Activated T-cell treated with anti-CD3 and anti-CD28 coated beads, Interleukin-2, amount 50 U/mL, for 4 hours (primary cell): ENCODE measurements at regions not wholly inside any gene's neighbourhood (a gene's known extent, or its start where the extent isn't known, plus 50 kb on each side); places are given as distances from the start of the nearest gene placed in this dataset.

Experiments
- ATAC-seq, 2 donors: fragments of 200-7000 bp; cut with Tn5 transposase; one replicate each; pipeline ENCODE4 v1.10.0; 2021
- DNase-seq: peaks from one replicate; pipeline ENCODE4 v3.0.0-alpha.2; 2020
- H3K27me3 Mint-ChIP-seq: one replicate; pipeline ENCODE4 v1.8.0; 2021; ENCODE audit warnings: low read depth, mixed read lengths
- H3K36me3 Mint-ChIP-seq: one replicate; pipeline ENCODE4 v1.8.0; 2022; ENCODE audit warnings: mixed read lengths; ENCODE audit not compliant: insufficient read depth
- H3K4me1 Mint-ChIP-seq: one replicate; pipeline ENCODE4 v1.8.0; 2021; ENCODE audit warnings: low read depth, mixed read lengths
- H3K4me3 Mint-ChIP-seq: one replicate; pipeline ENCODE4 v1.8.0; 2021; ENCODE audit warnings: mild to moderate bottlenecking, moderate library complexity, mixed read lengths
- H3K9me3 Mint-ChIP-seq: one replicate; pipeline ENCODE4 v1.8.0; 2021; ENCODE audit warnings: mixed read lengths

- H3K27me3 Mint-ChIP-seq: no peaks in the 10 kb centered on the region
- no peaks in the 10 kb centered on the region for H3K36me3 Mint-ChIP-seq
- no peak for DNase-seq
- H3K4me1 Mint-ChIP-seq: no peaks in the 10 kb centered on the region
- no peak overlapping the region for H3K4me3 Mint-ChIP-seq
- peaks cover 3% of the 10 kb centered on the region for H3K9me3 Mint-ChIP-seq
- no peak for ATAC-seq
Observed at GRCh38 chr5:19042106-19042505, 945.9 kb downstream of the CDH18 start.

GRCh38 chr5:19044311-19044710 lies 943.7 kb downstream of the CDH18 start:
- no peaks in the 10 kb centered on the region for H3K4me1 Mint-ChIP-seq

GRCh38 chr5:19044931-19045695 lies 942.9 kb downstream of the CDH18 start:
- Mint-ChIP-seq H3K4me1 (no peaks in the 10 kb centered on the region), H3K4me3 (no peak overlapping the region), H3K9me3 (peaks cover 8% of the 10 kb centered on the region), H3K36me3 (no peaks in the 10 kb centered on the region), H3K27me3 (no peaks in the 10 kb centered on the region)
- ATAC-seq: no peak
- no peak for DNase-seq

More at GRCh38 chr5:19044311-19044710, 943.7 kb downstream of the CDH18 start:
- Mint-ChIP-seq H3K4me3 (no peak overlapping the region), H3K36me3 (no peaks in the 10 kb centered on the region), H3K27me3 (no peaks in the 10 kb centered on the region), H3K9me3 (peaks cover 8% of the 10 kb centered on the region)
- DNase-seq: no peak
- ATAC-seq: no peak

- DNase-seq (no peak), ATAC-seq (no peak)
- Mint-ChIP-seq H3K4me3 (no peak overlapping the region), H3K27me3 (no peaks in the 10 kb centered on the region), H3K4me1 (no peaks in the 10 kb centered on the region), H3K36me3 (no peaks in the 10 kb centered on the region), H3K9me3 (peaks cover 8% of the 10 kb centered on the region)
Observed at GRCh38 chr5:19047277-19047676, 940.7 kb downstream of the CDH18 start.

- Mint-ChIP-seq H3K4me1 (no peaks in the 10 kb centered on the region), H3K4me3 (no peak overlapping the region)
Observed at GRCh38 chr5:19048726-19049125, 939.3 kb downstream of the CDH18 start.

GRCh38 chr5:19058216-19058615 lies 929.8 kb downstream of the CDH18 start:
- no peaks in the 10 kb centered on the region for H3K36me3 Mint-ChIP-seq
- no peak for DNase-seq
- no peaks in the 10 kb centered on the region for H3K27me3 Mint-ChIP-seq
- ATAC-seq: no peak
- no peak overlapping the region for H3K4me3 Mint-ChIP-seq
- no peaks in the 10 kb centered on the region for H3K4me1 Mint-ChIP-seq
- H3K9me3 Mint-ChIP-seq: peaks cover 13% of the 10 kb centered on the region

More at GRCh38 chr5:19048726-19049125, 939.3 kb downstream of the CDH18 start:
- no peaks in the 10 kb centered on the region for H3K27me3 Mint-ChIP-seq
- no peak for DNase-seq
- no peaks in the 10 kb centered on the region for H3K36me3 Mint-ChIP-seq
- H3K9me3 Mint-ChIP-seq: peaks cover 8% of the 10 kb centered on the region
- no peak for ATAC-seq

GRCh38 chr5:19064094-19064493 lies 923.9 kb downstream of the CDH18 start:
- no peak for ATAC-seq

GRCh38 chr5:19067741-19068140 lies 920.3 kb downstream of the CDH18 start:
- Mint-ChIP-seq H3K27me3 (no peaks in the 10 kb centered on the region), H3K4me3 (no peak overlapping the region), H3K4me1 (no peaks in the 10 kb centered on the region), H3K9me3 (no peaks in the 10 kb centered on the region), H3K36me3 (no peaks in the 10 kb centered on the region)
- no peak for ATAC-seq
- no peak for DNase-seq

More at GRCh38 chr5:19064094-19064493, 923.9 kb downstream of the CDH18 start:
- no peak for DNase-seq
- no peaks in the 10 kb centered on the region for H3K4me1 Mint-ChIP-seq
- no peaks in the 10 kb centered on the region for H3K27me3 Mint-ChIP-seq
- no peaks in the 10 kb centered on the region for H3K36me3 Mint-ChIP-seq
- H3K9me3 Mint-ChIP-seq: peaks cover 7% of the 10 kb centered on the region
- H3K4me3 Mint-ChIP-seq: no peak overlapping the region

GRCh38 chr5:19098434-19098833 lies 889.6 kb downstream of the CDH18 start:
- Mint-ChIP-seq H3K36me3 (no peaks in the 10 kb centered on the region), H3K4me3 (no peak overlapping the region), H3K27me3 (no peaks in the 10 kb centered on the region), H3K9me3 (peaks cover 18% of the 10 kb centered on the region), H3K4me1 (no peaks in the 10 kb centered on the region)
- no peak for DNase-seq
- ATAC-seq: no peak

GRCh38 chr5:19099195-19099594 lies 888.8 kb downstream of the CDH18 start:
- Mint-ChIP-seq H3K27me3 (no peaks in the 10 kb centered on the region), H3K9me3 (peaks cover 12% of the 10 kb centered on the region), H3K4me1 (no peaks in the 10 kb centered on the region), H3K4me3 (no peak overlapping the region), H3K36me3 (no peaks in the 10 kb centered on the region)
- DNase-seq: no peak
- no peak for ATAC-seq

- no peaks in the 10 kb centered on the region for H3K27me3 Mint-ChIP-seq
- DNase-seq (no peak), ATAC-seq (no peak)
- H3K4me3 Mint-ChIP-seq: no peak overlapping the region
- no peaks in the 10 kb centered on the region for H3K36me3 Mint-ChIP-seq
- peaks cover 22% of the 10 kb centered on the region for H3K9me3 Mint-ChIP-seq
- no peaks in the 10 kb centered on the region for H3K4me1 Mint-ChIP-seq
Observed at GRCh38 chr5:19104948-19105347, 883.1 kb downstream of the CDH18 start.

- peaks cover 12% of the 10 kb centered on the region for H3K9me3 Mint-ChIP-seq
- ATAC-seq (no peak), DNase-seq (no peak)
- no peaks in the 10 kb centered on the region for H3K4me1 Mint-ChIP-seq
- no peaks in the 10 kb centered on the region for H3K36me3 Mint-ChIP-seq
- no peaks in the 10 kb centered on the region for H3K27me3 Mint-ChIP-seq
- H3K4me3 Mint-ChIP-seq: no peak overlapping the region
Observed at GRCh38 chr5:19122923-19123322, 865.1 kb downstream of the CDH18 start.

- no peaks in the 10 kb centered on the region for H3K4me1 Mint-ChIP-seq
Observed at GRCh38 chr5:19125956-19126713, 861.9 kb downstream of the CDH18 start.

GRCh38 chr5:19140276-19140675 lies 847.7 kb downstream of the CDH18 start:
- H3K4me3 Mint-ChIP-seq: no peak overlapping the region
- DNase-seq (no peak), ATAC-seq (no peak)
- H3K4me1 Mint-ChIP-seq: no peaks in the 10 kb centered on the region
- peaks cover 21% of the 10 kb centered on the region for H3K9me3 Mint-ChIP-seq
- H3K36me3 Mint-ChIP-seq: no peaks in the 10 kb centered on the region
- H3K27me3 Mint-ChIP-seq: no peaks in the 10 kb centered on the region

More at GRCh38 chr5:19125956-19126713, 861.9 kb downstream of the CDH18 start:
- Mint-ChIP-seq H3K9me3 (peaks cover 12% of the 10 kb centered on the region), H3K36me3 (no peaks in the 10 kb centered on the region), H3K27me3 (no peaks in the 10 kb centered on the region), H3K4me3 (no peak overlapping the region)
- no peak for ATAC-seq
- DNase-seq: no peak
